Cardiac septum (tissue), 1 donor: ENCODE measurements at regions not wholly inside any gene's neighbourhood (a gene's known extent, or its start where the extent isn't known, plus 50 kb on each side); places are given as distances from the start of the nearest gene placed in this dataset.

Experiments
- DNase-seq: peaks from one replicate; pipeline ENCODE4 v3.0.0-alpha.2; 2020; ENCODE audit warnings: low spot score
- intact Hi-C: fragments of 100-400 bp; cut with DNase I; formaldehyde crosslinking; loops from one replicate; pipeline ENCODE4 v1.14.0; 2022
- donor health status: DM: no; HTN: no; CAD: no.

DNA sequence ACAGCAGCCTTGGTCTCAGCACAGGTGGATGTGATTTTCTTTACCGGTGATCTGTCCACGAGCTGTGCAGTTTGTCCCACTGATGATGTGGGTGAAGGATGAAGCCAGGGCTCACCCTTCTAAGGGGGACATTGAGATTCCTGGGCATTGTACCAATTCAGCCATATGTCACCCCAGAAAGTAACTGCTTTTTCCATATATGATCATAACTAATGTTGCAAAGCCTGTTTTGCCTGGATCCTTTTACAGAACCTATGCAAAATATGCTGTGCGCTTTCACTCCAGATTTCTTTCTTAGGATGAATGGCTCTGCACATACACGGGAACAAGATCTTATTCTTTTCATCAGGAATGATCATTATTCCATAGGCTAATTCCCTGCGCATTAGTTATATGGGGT is 96.9 kb upstream of the POU3F3 start:
- no peak for DNase-seq
- intact Hi-C loops, result no loop called here

- intact Hi-C loops, result no loop called here
- DNase-seq, result no peak
Observed at GRCh38 chr2:104758199-104758620, 95.7 kb upstream of the POU3F3 start.

- intact Hi-C loops, result no loop called here
- no peak for DNase-seq
Observed at GRCh38 chr2:104762031-104762430, 91.9 kb upstream of the POU3F3 start.

DNA sequence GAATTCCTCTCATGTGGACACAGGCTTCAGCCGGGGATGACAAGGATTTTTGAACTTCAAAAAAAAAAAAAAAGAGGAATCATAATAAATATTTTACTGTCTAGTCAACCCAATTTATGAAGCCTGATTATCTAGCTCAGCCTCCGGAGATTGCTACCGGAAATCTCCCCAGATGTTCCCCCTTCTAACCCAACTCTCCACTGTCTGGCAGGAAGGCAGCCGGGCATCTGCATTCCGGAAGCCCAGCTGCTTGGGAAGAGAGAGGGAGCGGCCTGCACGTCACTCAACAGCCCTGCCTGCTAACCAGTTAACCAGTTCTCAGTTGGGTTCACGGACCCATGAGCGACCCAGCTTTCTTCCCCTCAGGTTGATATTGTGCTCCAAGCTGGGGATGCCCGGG is 87.2 kb upstream of the POU3F3 start:
- intact Hi-C loops, result no loop called here
- DNase-seq, result no peak

- intact Hi-C loops, result no loop called here
- DNase-seq, result no peak
Observed at GRCh38 chr2:104768694-104769093, 85.2 kb upstream of the POU3F3 start.

- no peak for DNase-seq
- intact Hi-C loops, result no loop called here
Observed at GRCh38 chr2:104769096-104769495, 84.8 kb upstream of the POU3F3 start.

GRCh38 chr2:104772996-104773395 is 80.9 kb upstream of the POU3F3 start:
- intact Hi-C loops, result no loop called here
- DNase-seq, result no peak

- DNase-seq, result no peak
- intact Hi-C loops, result no loop called here
Observed at GRCh38 chr2:104774631-104775030, 79.3 kb upstream of the POU3F3 start.

DNA sequence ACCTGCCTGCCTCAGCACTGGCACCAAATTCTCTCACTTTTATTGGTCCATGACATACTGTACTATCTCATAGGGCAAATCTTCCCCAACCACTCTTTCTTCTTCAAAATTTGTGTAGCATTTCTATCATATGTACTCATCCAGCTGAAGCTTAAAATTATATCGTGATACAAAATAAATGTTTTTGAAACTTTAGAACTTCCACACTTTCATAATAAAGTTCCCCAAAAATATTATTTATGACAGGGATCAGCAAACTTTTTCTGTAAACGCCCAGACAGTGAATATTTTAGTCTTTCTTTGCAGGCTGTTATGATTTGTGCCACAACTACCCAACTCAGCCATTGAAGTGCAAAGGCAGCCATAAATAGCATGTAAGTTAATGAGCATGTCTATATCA is 76.2 kb upstream of the POU3F3 start:
- intact Hi-C loops, result no loop called here
- DNase-seq, result no peak

GRCh38 chr2:104781151-104781550 is 72.8 kb upstream of the POU3F3 start:
- no peak for DNase-seq
- intact Hi-C loops, result no loop called here

DNA sequence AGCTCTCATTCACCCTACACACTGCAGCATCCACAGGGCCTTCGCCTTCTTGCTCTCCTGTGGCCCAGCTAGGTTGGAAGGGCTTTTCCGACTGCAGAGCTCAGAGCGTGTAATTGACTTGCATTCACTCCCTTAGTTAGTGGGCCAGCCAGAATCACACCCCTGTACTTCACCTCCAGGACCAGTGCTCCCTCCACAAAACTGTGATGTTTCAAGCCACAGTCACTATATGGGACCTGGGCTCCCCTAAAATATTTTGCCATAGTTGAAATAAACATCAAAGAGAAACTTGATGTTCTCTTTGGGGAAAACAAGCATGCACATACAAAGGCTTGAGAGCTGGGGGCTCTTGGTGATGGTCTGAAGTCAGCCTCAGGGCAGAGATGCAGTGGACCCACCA is 69.7 kb upstream of the POU3F3 start:
- no peak for DNase-seq
- intact Hi-C loops, result no loop called here

DNA sequence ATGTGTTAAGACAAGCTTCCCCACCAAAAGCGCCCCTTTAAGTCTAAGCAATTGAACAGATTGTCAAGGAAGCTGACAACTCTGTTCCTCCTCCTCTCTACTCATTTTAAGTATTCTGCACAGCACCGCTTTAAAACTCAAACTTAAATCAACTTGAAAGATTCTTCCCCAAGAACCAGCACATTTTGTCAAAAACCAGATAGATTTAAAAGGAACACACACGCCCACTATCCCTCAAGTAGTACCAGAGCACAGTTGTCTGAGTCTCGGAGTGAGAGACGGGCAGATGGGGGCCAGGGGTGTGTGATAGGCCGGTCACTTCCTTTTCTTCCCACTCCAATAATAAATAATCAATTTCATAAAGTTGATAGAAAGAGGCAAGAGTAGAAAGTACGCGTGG is 67.7 kb upstream of the POU3F3 start:
- no peak for DNase-seq
- intact Hi-C loops, result no loop called here

DNA sequence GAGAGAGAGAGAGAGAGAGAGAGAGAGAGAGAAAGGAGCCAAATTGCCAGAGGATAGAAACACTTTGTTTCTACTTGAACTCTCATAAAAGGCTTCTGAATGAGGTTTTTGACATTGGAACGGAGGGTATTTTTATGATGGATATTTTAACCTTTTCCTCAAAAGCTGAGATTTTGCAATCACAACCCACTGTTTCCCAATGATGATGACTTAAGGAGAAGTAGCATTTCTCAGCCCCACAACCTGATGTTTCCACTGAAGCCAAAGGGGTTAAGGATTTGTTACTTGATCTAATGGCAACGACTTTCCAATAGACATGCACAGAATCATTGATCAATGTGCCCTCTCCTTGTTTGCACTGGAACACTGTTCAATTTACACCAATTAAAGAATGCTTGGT is 67.1 kb upstream of the POU3F3 start:
- intact Hi-C loops, result no loop called here
- no peak for DNase-seq

GRCh38 chr2:104787298-104788065 is 66.4 kb upstream of the POU3F3 start:
- DNase-seq, result no peak
- intact Hi-C loops, result no loop called here

DNA sequence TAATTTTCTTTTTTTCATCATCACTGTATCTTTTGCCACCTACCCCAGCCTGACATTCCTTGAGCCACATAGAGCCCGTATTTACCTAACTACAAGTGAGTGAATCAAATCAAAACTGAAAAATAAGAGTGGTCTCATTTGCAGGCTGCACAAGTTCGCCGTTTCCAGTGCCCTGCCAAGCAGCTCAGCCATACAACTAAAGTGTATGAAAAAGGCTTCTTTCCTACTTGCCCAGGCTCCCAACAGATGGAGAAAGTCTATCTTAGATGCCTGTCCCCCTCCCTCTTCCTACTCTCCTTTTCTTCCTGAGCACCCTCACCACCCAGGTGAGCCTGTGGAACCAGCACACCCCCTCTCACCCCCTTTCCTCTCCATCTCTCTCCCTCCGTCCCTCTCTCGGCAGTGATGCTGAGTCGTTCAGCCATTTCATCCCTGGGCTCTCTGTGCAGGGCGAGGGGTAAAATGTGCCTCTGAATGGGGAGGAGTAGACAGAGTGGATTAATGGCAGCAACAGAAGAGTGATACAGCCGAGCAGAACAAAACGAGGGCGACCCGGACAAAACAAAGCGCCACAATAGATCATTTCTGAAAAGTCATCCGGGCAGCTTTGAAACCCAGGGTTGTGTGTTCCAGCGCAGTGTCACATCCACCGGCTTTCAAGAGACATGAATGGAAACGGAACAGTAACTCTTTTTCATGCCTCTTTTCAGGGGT is 65.0 kb upstream of the POU3F3 start:
- DNase-seq, result no peak
- intact Hi-C loops, result no loop called here

DNA sequence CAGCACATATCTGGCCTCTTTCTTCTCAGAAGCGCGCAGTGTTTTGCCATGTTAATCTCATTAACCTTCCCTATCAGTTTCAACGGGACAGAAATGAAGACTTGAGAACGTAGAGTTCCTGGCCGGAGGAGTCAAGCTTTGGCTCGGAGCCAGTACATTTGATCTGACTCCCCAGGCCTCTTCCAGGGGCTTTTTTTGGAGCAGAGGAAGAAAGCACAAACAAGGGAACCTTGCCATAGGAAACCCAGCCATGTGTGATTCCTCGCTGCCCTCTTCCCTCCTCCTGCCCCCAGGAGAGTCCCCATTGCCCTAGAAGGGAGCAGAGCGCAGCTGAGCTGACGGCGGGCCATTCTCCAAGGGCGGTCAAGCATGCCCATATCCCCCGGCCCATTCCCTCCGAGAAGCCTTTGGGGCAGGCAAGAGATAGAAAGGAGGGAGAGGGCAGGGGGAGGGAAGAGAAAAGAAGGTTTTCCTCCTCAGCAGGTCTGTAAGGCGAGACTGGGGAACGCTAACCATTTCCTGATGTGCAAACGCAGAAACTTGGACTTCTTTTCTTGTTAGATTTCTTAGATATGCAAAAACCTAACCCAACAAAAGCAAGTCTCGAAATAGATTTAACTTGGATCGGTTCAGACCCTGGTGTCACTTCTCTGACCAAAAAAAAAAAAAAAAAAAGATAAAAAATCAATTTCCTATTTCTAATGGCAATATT is 63.7 kb upstream of the POU3F3 start:
- no peak for DNase-seq
- intact Hi-C loops, result no loop called here

- DNase-seq, result no peak
- intact Hi-C loops, result no loop called here
Observed at GRCh38 chr2:104790901-104791495, 62.9 kb upstream of the POU3F3 start.

GRCh38 chr2:104793966-104794365 is 59.9 kb upstream of the POU3F3 start:
- intact Hi-C loops, result no loop called here

GRCh38 chr2:104794441-104794840 is 59.5 kb upstream of the POU3F3 start:
- no peak for DNase-seq
- intact Hi-C loops, result no loop called here

More at GRCh38 chr2:104793966-104794365, 59.9 kb upstream of the POU3F3 start:
- DNase-seq, result no peak
